Smooth muscle cell (in vitro differentiated cells): ENCODE measurements at regions not wholly inside any gene's neighbourhood (a gene's known extent, or its start where the extent isn't known, plus 50 kb on each side); places are given as distances from the start of the nearest gene placed in this dataset.
"Not testable (repeated sequence)": the region's sequence is repeated elsewhere in the genome, so short reads cannot be mapped to it uniquely, and the experiment has no call there.

Source experiments
- DNase-seq: peaks from one replicate; lab custom pipeline; 2025; ENCODE audit not compliant: unreplicated experiment; lab: John Stamatoyannopoulos, UW
- H2AFZ ChIP-seq: fragments of 200-600 bp; sonication (generic); 2 replicates; pipeline ENCODE4 v1.6.0; 2016; ENCODE audit warnings: antibody characterized with exemption, low read depth, mild to moderate bottlenecking
- H3F3A ChIP-seq: fragments of 200-600 bp; sonication (generic); 2 replicates; pipeline ENCODE4 v1.6.0; 2017; ENCODE audit warnings: antibody characterized with exemption, low read depth
- H3K27ac ChIP-seq: fragments of 200-600 bp; sonication (generic); 2 replicates; pipeline ENCODE4 v1.5.1; 2016; ENCODE audit warnings: low read depth, mild to moderate bottlenecking
- H3K27me3 ChIP-seq: fragments of 200-600 bp; sonication (generic); 2 replicates; pipeline ENCODE4 v1.6.1; 2016; ENCODE audit warnings: low read depth, mild to moderate bottlenecking
- H3K36me3 ChIP-seq: fragments of 200-600 bp; sonication (generic); 2 replicates; pipeline ENCODE4 v1.5.1; 2016; ENCODE audit warnings: low read depth
- H3K4me1 ChIP-seq: fragments of 200-600 bp; sonication (generic); 2 replicates; pipeline ENCODE4 v1.5.1; 2016; ENCODE audit warnings: low read depth
- H3K4me2 ChIP-seq: fragments of 200-600 bp; sonication (generic); 2 replicates; pipeline ENCODE4 v1.6.0; 2016; ENCODE audit warnings: mild to moderate bottlenecking
- H3K4me3 ChIP-seq: fragments of 200-600 bp; sonication (generic); 2 replicates; pipeline ENCODE4 v1.5.1; 2016; ENCODE audit warnings: mild to moderate bottlenecking
- H3K79me2 ChIP-seq: fragments of 200-600 bp; sonication (generic); 2 replicates; pipeline ENCODE4 v1.6.0; 2016; ENCODE audit warnings: low read depth, mild to moderate bottlenecking
- H3K9ac ChIP-seq: fragments of 200-600 bp; sonication (generic); 2 replicates; pipeline ENCODE4 v1.6.0; 2016; ENCODE audit warnings: low read depth
- H3K9me3 ChIP-seq: fragments of 200-600 bp; sonication (generic); replicated peaks from 2 replicates; pipeline ENCODE4 v1.5.1; 2016; ENCODE audit warnings: low read depth
- H4K20me1 ChIP-seq: fragments of 200-600 bp; sonication (generic); 2 replicates; pipeline ENCODE4 v1.6.0; 2016; ENCODE audit warnings: low read depth
- CTCF ChIP-seq: fragments of 200-600 bp; sonication (generic); IDR thresholded peaks from 2 replicates; pipeline ENCODE4 v1.5.1; 2017; ENCODE audit warnings: borderline replicate concordance, mild to moderate bottlenecking, antibody characterized with exemption; ENCODE audit not compliant: insufficient read depth, poor library complexity, severe bottlenecking
- WGBS: methylation state at CpG from one replicate; pipeline ENCODE4 v1.1.7; 2016; ENCODE audit warnings: low lambda C conversion rate; 5-methylcytosine and 5-hydroxymethylcytosine counted together

- Histone ChIP-seq H3K36me3 (no peaks in the 10 kb centered on the region), H4K20me1 (no peaks in the 10 kb centered on the region), H3K79me2 (no peaks in the 10 kb centered on the region), H2AFZ (no peak overlapping the region), H3K9ac (no peak overlapping the region), H3K27ac (no peak overlapping the region), H3K4me1 (no peaks in the 10 kb centered on the region), H3K27me3 (no peaks in the 10 kb centered on the region), H3K4me2 (no peak overlapping the region), H3K4me3 (no peak overlapping the region), H3K9me3 (no peaks in the 10 kb centered on the region), H3F3A (no peaks in the 10 kb centered on the region)
- no peak for TF ChIP-seq CTCF
- 97% methylated on average over 3 of the region's 3 CpGs for WGBS
- no peak for DNase-seq
Observed at GRCh38 chr2:114128263-114128662, 238.4 kb downstream of the ACTR3 start.

GRCh38 chr2:114128725-114129124, 238.8 kb downstream of the ACTR3 start:
- Histone ChIP-seq H3K27me3 (no peaks in the 10 kb centered on the region), H3F3A (no peaks in the 10 kb centered on the region), H3K27ac (no peak overlapping the region), H3K4me2 (no peak overlapping the region), H3K9ac (no peak overlapping the region), H3K36me3 (no peaks in the 10 kb centered on the region), H3K4me1 (no peaks in the 10 kb centered on the region), H3K4me3 (no peak overlapping the region), H4K20me1 (no peaks in the 10 kb centered on the region), H3K9me3 (no peaks in the 10 kb centered on the region), H3K79me2 (no peaks in the 10 kb centered on the region), H2AFZ (no peak overlapping the region)
- no peak for TF ChIP-seq CTCF
- DNase-seq = no peak
- WGBS = 85% methylated on average over 6 of the region's 6 CpGs

GRCh38 chr2:114132050-114132449, 242.2 kb downstream of the ACTR3 start:
- H3K9me3 ChIP-seq = not testable (repeated sequence)
- 93% methylated on average over 7 of the region's 7 CpGs for WGBS

GRCh38 chr2:114134146-114134545, 244.3 kb downstream of the ACTR3 start:
- Histone ChIP-seq H3K27ac (no peak overlapping the region), H3K9me3 (no peaks in the 10 kb centered on the region), H2AFZ (no peak overlapping the region), H3K79me2 (no peaks in the 10 kb centered on the region), H3K4me1 (no peaks in the 10 kb centered on the region), H3K4me2 (no peak overlapping the region), H3K27me3 (no peaks in the 10 kb centered on the region), H3K9ac (no peak overlapping the region), H3F3A (no peaks in the 10 kb centered on the region), H3K36me3 (no peaks in the 10 kb centered on the region), H3K4me3 (no peak overlapping the region), H4K20me1 (no peaks in the 10 kb centered on the region)
- TF ChIP-seq CTCF = no peak
- no peak for DNase-seq
- 42% methylated on average over 2 of the region's 2 CpGs for WGBS

More at GRCh38 chr2:114132050-114132449, 242.2 kb downstream of the ACTR3 start:
- not testable (repeated sequence) for H3K27me3 ChIP-seq, H3F3A ChIP-seq, H3K9ac ChIP-seq, DNase-seq, H4K20me1 ChIP-seq, H3K27ac ChIP-seq, H3K4me2 ChIP-seq, H3K4me3 ChIP-seq, H3K79me2 ChIP-seq, H3K4me1 ChIP-seq, H2AFZ ChIP-seq, H3K36me3 ChIP-seq
